Occipital lobe (tissue), 1 donor: ENCODE measurements at regions not wholly inside any gene's neighbourhood (a gene's known extent, or its start where the extent isn't known, plus 50 kb on each side); places are given as distances from the start of the nearest gene placed in this dataset.

Experiments
- DNase-seq: peaks from one replicate; lab custom pipeline; 2025; lab: John Stamatoyannopoulos, UW

- no peak for DNase-seq
Measured at GRCh38 chr9:18068900-18069299, 405.1 kb upstream of the ADAMTSL1 start.

- DNase-seq, result no peak
Measured at GRCh38 chr9:18071651-18072060, 402.3 kb upstream of the ADAMTSL1 start.

- no peak for DNase-seq
Measured at GRCh38 chr9:18073002-18073401, 401.0 kb upstream of the ADAMTSL1 start.

- DNase-seq, result no peak
Measured at GRCh38 chr9:18074041-18074440, 399.9 kb upstream of the ADAMTSL1 start.

- DNase-seq, result no peak
Measured at GRCh38 chr9:18075253-18075952, 398.6 kb upstream of the ADAMTSL1 start.

- no peak for DNase-seq
Measured at GRCh38 chr9:18077941-18078678, 395.8 kb upstream of the ADAMTSL1 start.

- no peak for DNase-seq
Measured at GRCh38 chr9:18092138-18092537, 381.8 kb upstream of the ADAMTSL1 start.

GRCh38 chr9:18106006-18106560, 367.9 kb upstream of the ADAMTSL1 start:
- no peak for DNase-seq

GRCh38 chr9:18109675-18110074, 364.3 kb upstream of the ADAMTSL1 start:
- no peak for DNase-seq

GRCh38 chr9:18111146-18111545, 362.8 kb upstream of the ADAMTSL1 start:
- DNase-seq, result no peak

- DNase-seq, result no peak
Measured at GRCh38 chr9:18114559-18115475, 359.1 kb upstream of the ADAMTSL1 start.

GRCh38 chr9:18118268-18118667, 355.7 kb upstream of the ADAMTSL1 start:
- no peak for DNase-seq

GRCh38 chr9:18122171-18122570, 351.8 kb upstream of the ADAMTSL1 start:
- no peak for DNase-seq

GRCh38 chr9:18124760-18125159, 349.2 kb upstream of the ADAMTSL1 start:
- DNase-seq, result no peak

GRCh38 chr9:18126831-18127498, 347.0 kb upstream of the ADAMTSL1 start:
- DNase-seq, result no peak

- no peak for DNase-seq
Measured at GRCh38 chr9:18127499-18127875, 346.5 kb upstream of the ADAMTSL1 start.

GRCh38 chr9:18129809-18130334, 344.1 kb upstream of the ADAMTSL1 start:
- DNase-seq, result no peak

GRCh38 chr9:18136354-18136994, 337.5 kb upstream of the ADAMTSL1 start:
- no peak for DNase-seq

GRCh38 chr9:18137815-18138214, 336.1 kb upstream of the ADAMTSL1 start:
- no peak for DNase-seq

GRCh38 chr9:18138656-18139055, 335.3 kb upstream of the ADAMTSL1 start:
- no peak for DNase-seq
